CD14-positive monocyte (primary cell): ENCODE measurements at regions not wholly inside any gene's neighbourhood (a gene's known extent, or its start where the extent isn't known, plus 50 kb on each side); places are given as distances from the start of the nearest gene placed in this dataset.

Experiments used
- DNase-seq, 3 donors: peaks; one replicate each; pipeline ENCODE4 v3.0.0-alpha.2; 2011 to 2022
- H2AFZ ChIP-seq: 2 replicates; pipeline ENCODE4 v1.6.0; 2012; ENCODE audit warnings: mild to moderate bottlenecking, low read depth, low read length, inconsistent platforms; ENCODE audit not compliant: insufficient read depth, poor library complexity, severe bottlenecking
- H3K27ac ChIP-seq, 2 donors: 1 replicate in 1 of 2; 2 replicates in 1 of 2; pipeline ENCODE4 v1.5.1; 2012 to 2013; ENCODE audit warnings: low read length in 2 of 2, control low read depth in 1 of 2, inconsistent platforms in 1 of 2, low read depth in 1 of 2, mild to moderate bottlenecking in 1 of 2
- H3K27me3 ChIP-seq, 2 donors: one replicate each; pipeline versions ENCODE4 v1.6.0 to v1.6.1; 2011 to 2013; ENCODE audit warnings: low read length in 2 of 2; ENCODE audit not compliant: control insufficient read depth in 2 of 2, insufficient read depth in 2 of 2
- H3K36me3 ChIP-seq, 2 donors: replicated peaks in 1 of 2; 1 replicate in 1 of 2; 2 replicates in 1 of 2; pipeline versions ENCODE4 v1.5.1 to v1.6.1; 2012 to 2013; ENCODE audit warnings: low read length in 2 of 2, control low read depth in 1 of 2, inconsistent platforms in 1 of 2, mild to moderate bottlenecking in 1 of 2; ENCODE audit not compliant: insufficient read depth in 2 of 2, control insufficient read depth in 1 of 2
- H3K4me1 ChIP-seq, 2 donors: 1 replicate in 1 of 2; 2 replicates in 1 of 2; pipeline versions ENCODE4 v1.5.1 to v1.6.1; 2012 to 2013; ENCODE audit warnings: low read length in 2 of 2, control low read depth in 1 of 2, inconsistent platforms in 1 of 2, mild to moderate bottlenecking in 1 of 2, moderate library complexity in 1 of 2; ENCODE audit not compliant: insufficient read depth in 2 of 2, control insufficient read depth in 1 of 2
- H3K4me2 ChIP-seq: replicated peaks from 2 replicates; pipeline ENCODE3; 2012; ENCODE audit warnings: low read length, moderate library complexity, mild to moderate bottlenecking; ENCODE audit not compliant: poor library complexity, severe bottlenecking; ENCODE audit errors: extremely low read depth
- H3K4me3 ChIP-seq, 3 experiments: fragments of 200-600 bp in 1 of 3; sonication (generic) in 1 of 3; replicated peaks in 1 of 3; 1 replicate in 2 of 3; 2 replicates in 1 of 3; pipeline ENCODE4 v1.5.1; 2011 to 2013; ENCODE audit warnings: low read length in 3 of 3, mild to moderate bottlenecking in 3 of 3, control low read depth in 2 of 3, low read depth in 2 of 3, inconsistent platforms in 1 of 3, moderate library complexity in 1 of 3
- H3K79me2 ChIP-seq: 2 replicates; pipeline ENCODE4 v1.6.0; 2012; ENCODE audit warnings: mild to moderate bottlenecking, control low read depth, inconsistent platforms, low read length, moderate library complexity; ENCODE audit not compliant: insufficient read depth
- H3K9ac ChIP-seq: 2 replicates; pipeline ENCODE4 v1.6.0; 2017; ENCODE audit warnings: low read length, mild to moderate bottlenecking; ENCODE audit not compliant: insufficient read depth, poor library complexity, severe bottlenecking
- H3K9me3 ChIP-seq, 2 donors: replicated peaks in 1 of 2; 1 replicate in 1 of 2; 2 replicates in 1 of 2; pipeline versions ENCODE4 v1.5.1 to v1.6.1; 2012 to 2013; ENCODE audit warnings: low read length in 2 of 2, control low read depth in 1 of 2; ENCODE audit not compliant: control insufficient read depth in 1 of 2, insufficient read depth in 1 of 2
- H4K20me1 ChIP-seq: 2 replicates; pipeline ENCODE4 v1.6.0; 2012; ENCODE audit warnings: mild to moderate bottlenecking, low read length, control low read depth, moderate library complexity; ENCODE audit not compliant: insufficient read depth
- H3K27ac Mint-ChIP-seq, 7 donors: one replicate each; pipeline ENCODE4 v1.8.0; 2020; ENCODE audit warnings: mild to moderate bottlenecking in 7 of 7, mixed read lengths in 7 of 7, moderate library complexity in 6 of 7, inconsistent platforms in 2 of 7
- H3K27me3 Mint-ChIP-seq, 3 donors: one replicate each; pipeline ENCODE4 v1.8.0; 2021 to 2022; ENCODE audit warnings: low read depth in 3 of 3, mild to moderate bottlenecking in 3 of 3, mixed read lengths in 3 of 3, moderate library complexity in 3 of 3, inconsistent platforms in 1 of 3
- H3K36me3 Mint-ChIP-seq, 2 donors: one replicate each; pipeline ENCODE4 v1.8.0; 2020; ENCODE audit warnings: mixed read lengths in 2 of 2, inconsistent platforms in 1 of 2, mild to moderate bottlenecking in 1 of 2
- H3K4me1 Mint-ChIP-seq: one replicate; pipeline ENCODE4 v1.8.0; 2020; ENCODE audit warnings: mild to moderate bottlenecking, mixed read lengths
- H3K4me3 Mint-ChIP-seq, 2 donors: one replicate each; pipeline ENCODE4 v1.8.0; 2020; ENCODE audit warnings: mild to moderate bottlenecking in 2 of 2, mixed read lengths in 2 of 2, moderate library complexity in 1 of 2
- H3K9me3 Mint-ChIP-seq, 7 donors: one replicate each; pipeline ENCODE4 v1.8.0; 2020 to 2022; ENCODE audit warnings: mixed read lengths in 7 of 7, mild to moderate bottlenecking in 6 of 7, moderate library complexity in 6 of 7, inconsistent platforms in 2 of 7
- WGBS: methylation state at CpG from one replicate; pipeline ENCODE4 v1.1.5; 2013; ENCODE audit warnings: missing lambda C conversion rate; ENCODE audit not compliant: insufficient coverage; 5-methylcytosine and 5-hydroxymethylcytosine counted together
- intact Hi-C, 2 donors: fragments of 100-400 bp; cut with micrococcal nuclease; formaldehyde crosslinking; loops; one replicate each; pipeline versions ENCODE4 v1.15.0 to v1.15.1; 2023
- TF ChIP-seq, protein P1 (sequence below): fragments of 200-600 bp; IDR thresholded peaks from one replicate; pipeline ENCODE4 v1.8.0; 2022; ENCODE audit warnings: antibody characterized with exemption, mild to moderate bottlenecking

DNA sequence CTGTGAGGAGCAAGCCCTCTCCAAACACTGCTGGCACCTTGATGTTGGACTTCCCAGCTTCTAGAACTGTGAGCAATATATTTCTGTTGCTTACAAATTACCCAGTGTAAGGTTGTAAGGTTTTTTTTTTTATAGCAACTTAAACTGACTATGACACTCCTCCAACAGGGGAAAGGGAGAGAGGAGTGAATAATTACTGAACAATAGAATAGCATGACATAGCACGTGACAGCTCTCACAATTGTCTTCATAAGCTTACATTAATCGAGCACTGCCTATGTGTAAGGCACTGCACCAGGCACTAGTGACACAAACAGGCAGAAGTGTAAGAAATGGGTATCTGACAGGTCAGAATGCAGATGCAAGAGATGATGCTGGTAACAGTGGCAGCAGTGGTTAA lies 136.9 kb downstream of the FAT3 start:
- Histone ChIP-seq H3K36me3 (no peaks in the 10 kb centered on the region), H3K4me3 (no peak overlapping the region), H2AFZ (no peak overlapping the region), H3K27me3 (no peaks in the 10 kb centered on the region), H3K9ac (no peak overlapping the region), H3K4me1 (no peaks in the 10 kb centered on the region), H3K9me3 (no peaks in the 10 kb centered on the region), H3K4me2 (no peak overlapping the region), H3K27ac (no peak overlapping the region), H3K79me2 (no peaks in the 10 kb centered on the region), H4K20me1 (no peaks in the 10 kb centered on the region)
- H3K4me3 Mint-ChIP-seq, result no peak overlapping the region
- DNase-seq, result no peak
- no peaks in the 10 kb centered on the region for H3K36me3 Mint-ChIP-seq
- TF ChIP-seq, protein P1, sequence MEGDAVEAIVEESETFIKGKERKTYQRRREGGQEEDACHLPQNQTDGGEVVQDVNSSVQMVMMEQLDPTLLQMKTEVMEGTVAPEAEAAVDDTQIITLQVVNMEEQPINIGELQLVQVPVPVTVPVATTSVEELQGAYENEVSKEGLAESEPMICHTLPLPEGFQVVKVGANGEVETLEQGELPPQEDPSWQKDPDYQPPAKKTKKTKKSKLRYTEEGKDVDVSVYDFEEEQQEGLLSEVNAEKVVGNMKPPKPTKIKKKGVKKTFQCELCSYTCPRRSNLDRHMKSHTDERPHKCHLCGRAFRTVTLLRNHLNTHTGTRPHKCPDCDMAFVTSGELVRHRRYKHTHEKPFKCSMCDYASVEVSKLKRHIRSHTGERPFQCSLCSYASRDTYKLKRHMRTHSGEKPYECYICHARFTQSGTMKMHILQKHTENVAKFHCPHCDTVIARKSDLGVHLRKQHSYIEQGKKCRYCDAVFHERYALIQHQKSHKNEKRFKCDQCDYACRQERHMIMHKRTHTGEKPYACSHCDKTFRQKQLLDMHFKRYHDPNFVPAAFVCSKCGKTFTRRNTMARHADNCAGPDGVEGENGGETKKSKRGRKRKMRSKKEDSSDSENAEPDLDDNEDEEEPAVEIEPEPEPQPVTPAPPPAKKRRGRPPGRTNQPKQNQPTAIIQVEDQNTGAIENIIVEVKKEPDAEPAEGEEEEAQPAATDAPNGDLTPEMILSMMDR, result no peak
- no peaks in the 10 kb centered on the region for H3K27me3 Mint-ChIP-seq
- 100% methylated on average over 1 of the region's 2 CpGs for WGBS
- H3K4me1 Mint-ChIP-seq, result no peaks in the 10 kb centered on the region
- intact Hi-C loops, result no loop called here
- no peak overlapping the region for H3K27ac Mint-ChIP-seq
- peaks cover 0 to 2% (median 2%) of the 10 kb centered on the region in 7 donors for H3K9me3 Mint-ChIP-seq

DNA sequence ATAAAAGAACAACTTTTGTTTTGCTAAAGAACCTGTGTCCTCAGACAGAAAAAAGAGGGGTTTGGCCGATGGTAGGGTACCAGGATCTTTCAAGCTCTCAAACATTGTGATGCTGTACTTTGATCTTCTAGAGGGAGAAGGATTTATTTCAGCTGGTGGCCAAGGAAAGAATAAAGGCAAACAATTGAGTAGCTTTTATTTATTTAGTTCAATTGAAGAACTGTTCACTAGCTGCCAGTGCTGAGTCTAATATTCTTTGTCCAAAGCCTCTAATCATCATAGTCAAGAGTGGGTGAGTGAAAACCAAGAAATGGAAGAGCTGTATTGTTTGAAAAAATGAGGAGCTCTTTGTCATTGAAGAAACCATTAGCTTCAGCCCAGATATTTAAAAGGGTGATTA lies 138.4 kb downstream of the FAT3 start:
- Histone ChIP-seq H3K27ac (no peak overlapping the region), H3K9ac (no peak overlapping the region), H3K27me3 (no peaks in the 10 kb centered on the region), H3K4me3 (no peak overlapping the region), H3K9me3 (peaks cover 0 to 6% of the 10 kb centered on the region in 2 donors), H2AFZ (no peak overlapping the region), H3K4me1 (no peaks in the 10 kb centered on the region), H3K36me3 (no peaks in the 10 kb centered on the region), H4K20me1 (no peaks in the 10 kb centered on the region), H3K79me2 (no peaks in the 10 kb centered on the region), H3K4me2 (no peak overlapping the region)
- Mint-ChIP-seq H3K4me3 (no peak overlapping the region), H3K27me3 (no peaks in the 10 kb centered on the region), H3K4me1 (no peaks in the 10 kb centered on the region), H3K27ac (no peak overlapping the region), H3K36me3 (no peaks in the 10 kb centered on the region), H3K9me3 (peaks cover 0 to 4% (median 2%) of the 10 kb centered on the region in 7 donors)
- no peak for DNase-seq
- intact Hi-C loops, result no loop called here
- TF ChIP-seq, protein P1, result no peak
- 100% methylated on average over 1 of the region's 1 CpG for WGBS
